SU-DHL-6 (cell line): ENCODE measurements at regions not wholly inside any gene's neighbourhood (a gene's known extent, or its start where the extent isn't known, plus 50 kb on each side); places are given as distances from the start of the nearest gene placed in this dataset.

Source experiments
- EZH2phosphoT487 ChIP-seq: fragments of 200-600 bp; sonication (generic), shearing (Covaris generic); conservative IDR thresholded peaks from 2 replicates; pipeline ENCODE4 v1.6.1; 2018; ENCODE audit warnings: mild to moderate bottlenecking, antibody characterized with exemption, low read length, moderate library complexity, mixed read lengths
- TF ChIP-seq, protein P1 (sequence below): fragments of 200-600 bp; sonication (generic); IDR thresholded peaks from one replicate; pipeline ENCODE4 v1.5.1; 2017; ENCODE audit warnings: antibody characterized with exemption, mild to moderate bottlenecking, low read length, moderate library complexity; ENCODE audit not compliant: insufficient read depth, poor library complexity, severe bottlenecking

DNA sequence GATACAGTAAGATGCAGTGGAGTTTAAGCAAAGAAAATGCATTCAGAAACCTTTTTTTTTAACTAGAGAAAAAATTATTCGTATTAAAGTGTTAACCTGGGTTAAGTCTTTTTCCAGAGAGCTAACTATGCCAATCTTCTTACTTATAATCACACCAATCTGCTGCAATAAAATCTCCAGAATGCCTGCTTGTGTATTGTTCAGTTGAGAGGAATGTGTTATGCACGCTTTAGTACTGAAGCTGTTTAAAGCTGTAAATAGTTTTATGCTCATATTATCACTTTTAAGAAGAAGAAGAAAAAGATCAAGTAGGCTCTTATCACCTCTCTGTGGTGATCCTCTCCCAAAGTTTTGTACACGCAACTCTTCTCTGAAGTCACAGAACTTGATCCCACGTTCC, 528.7 kb downstream of the RFC3 start:
- TF ChIP-seq, protein P1, sequence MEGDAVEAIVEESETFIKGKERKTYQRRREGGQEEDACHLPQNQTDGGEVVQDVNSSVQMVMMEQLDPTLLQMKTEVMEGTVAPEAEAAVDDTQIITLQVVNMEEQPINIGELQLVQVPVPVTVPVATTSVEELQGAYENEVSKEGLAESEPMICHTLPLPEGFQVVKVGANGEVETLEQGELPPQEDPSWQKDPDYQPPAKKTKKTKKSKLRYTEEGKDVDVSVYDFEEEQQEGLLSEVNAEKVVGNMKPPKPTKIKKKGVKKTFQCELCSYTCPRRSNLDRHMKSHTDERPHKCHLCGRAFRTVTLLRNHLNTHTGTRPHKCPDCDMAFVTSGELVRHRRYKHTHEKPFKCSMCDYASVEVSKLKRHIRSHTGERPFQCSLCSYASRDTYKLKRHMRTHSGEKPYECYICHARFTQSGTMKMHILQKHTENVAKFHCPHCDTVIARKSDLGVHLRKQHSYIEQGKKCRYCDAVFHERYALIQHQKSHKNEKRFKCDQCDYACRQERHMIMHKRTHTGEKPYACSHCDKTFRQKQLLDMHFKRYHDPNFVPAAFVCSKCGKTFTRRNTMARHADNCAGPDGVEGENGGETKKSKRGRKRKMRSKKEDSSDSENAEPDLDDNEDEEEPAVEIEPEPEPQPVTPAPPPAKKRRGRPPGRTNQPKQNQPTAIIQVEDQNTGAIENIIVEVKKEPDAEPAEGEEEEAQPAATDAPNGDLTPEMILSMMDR: no peak
- no peak for TF ChIP-seq EZH2phosphoT487
